Mesenchymal stem cell (in vitro differentiated cells and primary cell): ENCODE measurements at regions not wholly inside any gene's neighbourhood (a gene's known extent, or its start where the extent isn't known, plus 50 kb on each side); places are given as distances from the start of the nearest gene placed in this dataset.

Experiments
- DNase-seq: peaks from one replicate; pipeline ENCODE4 v3.0.0-alpha.2; 2013
- H2AFZ ChIP-seq: one replicate; pipeline ENCODE4 v1.6.1; 2013; ENCODE audit warnings: low read depth, mild to moderate bottlenecking, control low read depth, inconsistent platforms, low read length, moderate library complexity
- H2AK5ac ChIP-seq: 2 replicates; pipeline ENCODE4 v1.6.1; 2013; ENCODE audit warnings: low read length, moderate library complexity, mild to moderate bottlenecking, inconsistent platforms; ENCODE audit not compliant: severe bottlenecking
- H2BK120ac ChIP-seq: one replicate; pipeline ENCODE4 v1.6.1; 2013; ENCODE audit warnings: low read depth, mild to moderate bottlenecking, inconsistent platforms, low read length, moderate library complexity
- H2BK12ac ChIP-seq, 2 experiments: one replicate each; pipeline ENCODE4 v1.6.1; 2013; ENCODE audit warnings: inconsistent platforms in 2 of 2, low read length in 2 of 2, mild to moderate bottlenecking in 2 of 2, moderate library complexity in 2 of 2, control low read depth in 1 of 2
- H2BK15ac ChIP-seq: one replicate; pipeline ENCODE4 v1.6.1; 2013; ENCODE audit warnings: mild to moderate bottlenecking, low read depth, inconsistent platforms; ENCODE audit not compliant: poor library complexity, severe bottlenecking
- H2BK5ac ChIP-seq: 2 replicates; pipeline ENCODE4 v1.6.1; 2013; ENCODE audit warnings: low read depth, mild to moderate bottlenecking, low read length, control low read depth, inconsistent platforms; ENCODE audit not compliant: poor library complexity, severe bottlenecking
- H3K14ac ChIP-seq, 2 experiments: one replicate each; pipeline ENCODE4 v1.6.1; 2013; ENCODE audit warnings: inconsistent platforms in 2 of 2, low read length in 2 of 2, control low read depth in 1 of 2, mild to moderate bottlenecking in 1 of 2, moderate library complexity in 1 of 2
- H3K18ac ChIP-seq, 2 experiments: one replicate each; pipeline ENCODE4 v1.6.1; 2013; ENCODE audit warnings: inconsistent platforms in 2 of 2, low read length in 2 of 2, control low read depth in 1 of 2, low read depth in 1 of 2, mild to moderate bottlenecking in 1 of 2
- H3K23ac ChIP-seq, 2 experiments: one replicate each; pipeline ENCODE4 v1.6.1; 2013; ENCODE audit warnings: inconsistent platforms in 2 of 2, low read length in 2 of 2, mild to moderate bottlenecking in 2 of 2, moderate library complexity in 2 of 2, control low read depth in 1 of 2
- H3K27ac ChIP-seq: 2 replicates; pipeline ENCODE4 v1.5.1; 2013; ENCODE audit warnings: mild to moderate bottlenecking, moderate library complexity, low read length, control low read depth, inconsistent platforms; ENCODE audit not compliant: poor library complexity, severe bottlenecking
- H3K27me3 ChIP-seq, 2 experiments: 2 replicates each; pipeline versions ENCODE4 v1.6.1 to v1.7.0; 2013; ENCODE audit warnings: low read length in 2 of 2, mild to moderate bottlenecking in 2 of 2, moderate library complexity in 2 of 2, control low read depth in 1 of 2, inconsistent platforms in 1 of 2; ENCODE audit not compliant: control insufficient read depth in 1 of 2, insufficient read depth in 1 of 2
- H3K36me3 ChIP-seq, 2 experiments: 2 replicates each; pipeline versions ENCODE4 v1.6.1 to v1.7.0; 2013; ENCODE audit warnings: low read length in 2 of 2, control low read depth in 1 of 2, inconsistent platforms in 1 of 2, low read depth in 1 of 2, mild to moderate bottlenecking in 1 of 2; ENCODE audit not compliant: insufficient read depth in 2 of 2, control insufficient read depth in 1 of 2
- H3K4ac ChIP-seq, 2 experiments: one replicate each; pipeline ENCODE4 v1.6.1; 2013; ENCODE audit warnings: inconsistent platforms in 2 of 2, low read length in 2 of 2, mild to moderate bottlenecking in 2 of 2, moderate library complexity in 2 of 2, control low read depth in 1 of 2, low read depth in 1 of 2
- H3K4me1 ChIP-seq: 2 replicates; pipeline ENCODE4 v1.6.1; 2013; ENCODE audit warnings: low read depth, low read length, control low read depth; ENCODE audit not compliant: control insufficient read depth, insufficient read depth
- H3K4me2 ChIP-seq: 2 replicates; pipeline ENCODE4 v1.6.1; 2013; ENCODE audit warnings: low read length, mild to moderate bottlenecking, inconsistent platforms; ENCODE audit not compliant: poor library complexity, severe bottlenecking
- H3K4me3 ChIP-seq, 2 experiments: 2 replicates each; pipeline versions ENCODE4 v1.5.1 to v1.7.0; 2013; ENCODE audit warnings: low read length in 2 of 2, mild to moderate bottlenecking in 2 of 2, control low read depth in 1 of 2, low read depth in 1 of 2; ENCODE audit not compliant: insufficient read depth in 1 of 2
- H3K79me1 ChIP-seq: replicated peaks from 2 replicates; pipeline ENCODE4 v1.6.1; 2013; ENCODE audit warnings: mild to moderate bottlenecking, control low read depth, low read length, inconsistent platforms; ENCODE audit not compliant: poor library complexity, severe bottlenecking
- H3K9ac ChIP-seq: 2 replicates; pipeline ENCODE4 v1.7.0; 2013; ENCODE audit warnings: mild to moderate bottlenecking, low read length, moderate library complexity
- H3K9me3 ChIP-seq: 2 replicates; pipeline ENCODE4 v1.7.0; 2013; ENCODE audit warnings: mild to moderate bottlenecking, low read length; ENCODE audit not compliant: control insufficient read depth
- H4K8ac ChIP-seq: one replicate; pipeline ENCODE4 v1.6.1; 2013; ENCODE audit warnings: inconsistent platforms, mild to moderate bottlenecking, low read length, moderate library complexity
- H4K91ac ChIP-seq: one replicate; pipeline ENCODE4 v1.6.1; 2013; ENCODE audit warnings: mild to moderate bottlenecking, low read length, inconsistent platforms
- WGBS: methylation state at CpG from one replicate; pipeline ENCODE4 v1.1.7; 2013; ENCODE audit warnings: mixed read lengths; 5-methylcytosine and 5-hydroxymethylcytosine counted together

GRCh38 chr5:9922719-9923118 is 292.6 kb upstream of the TAS2R1 start:
- Histone ChIP-seq H3K36me3 (no peaks in the 10 kb centered on the region), H2AFZ (no peak overlapping the region), H2AK5ac (no peak overlapping the region), H2BK120ac (no peak overlapping the region), H2BK12ac (no peak overlapping the region), H3K79me1 (no peaks in the 10 kb centered on the region), H2BK15ac (no peak overlapping the region), H2BK5ac (no peak overlapping the region), H3K23ac (no peak overlapping the region), H3K27me3 (no peaks in the 10 kb centered on the region), H3K18ac (no peak overlapping the region), H3K14ac (no peak overlapping the region), H3K4me1 (peaks cover 9% of the 10 kb centered on the region), H3K4ac (no peak overlapping the region), H4K91ac (no peak overlapping the region), H3K9ac (no peak overlapping the region), H4K8ac (no peak overlapping the region), H3K27ac (no peak overlapping the region), H3K9me3 (peaks cover 16% of the 10 kb centered on the region), H3K4me2 (no peak overlapping the region), H3K4me3 (no peak overlapping the region)
- no peak for DNase-seq

GRCh38 chr5:9920697-9921096 is 290.5 kb upstream of the TAS2R1 start:
- H3K79me1 ChIP-seq = no peaks in the 10 kb centered on the region
- no peak overlapping the region for H2BK5ac ChIP-seq
- H3K4ac ChIP-seq = no peak overlapping the region
- H3K9me3 ChIP-seq = peaks cover 16% of the 10 kb centered on the region
- peaks cover 5% of the 10 kb centered on the region for H3K4me1 ChIP-seq
- no peak overlapping the region for H2BK12ac ChIP-seq
- H3K27me3 ChIP-seq = no peaks in the 10 kb centered on the region
- H3K4me2 ChIP-seq = no peak overlapping the region
- no peak overlapping the region for H2AFZ ChIP-seq
- H3K18ac ChIP-seq = no peak overlapping the region
- H3K27ac ChIP-seq = no peak overlapping the region
- no peak overlapping the region for H2AK5ac ChIP-seq
- no peak overlapping the region for H2BK15ac ChIP-seq
- no peak overlapping the region for H3K4me3 ChIP-seq
- no peak overlapping the region for H2BK120ac ChIP-seq
- no peak overlapping the region for H3K9ac ChIP-seq
- no peak overlapping the region for H3K23ac ChIP-seq
- no peak for DNase-seq
- H3K14ac ChIP-seq = no peak overlapping the region
- H4K91ac ChIP-seq = no peak overlapping the region
- 93% methylated on average over 8 of the region's 8 CpGs for WGBS
- no peaks in the 10 kb centered on the region for H3K36me3 ChIP-seq
- no peak overlapping the region for H4K8ac ChIP-seq

- Histone ChIP-seq H3K9me3 (peaks cover 16% of the 10 kb centered on the region), H2BK5ac (no peak overlapping the region), H3K79me1 (no peaks in the 10 kb centered on the region), H3K23ac (no peak overlapping the region), H2BK15ac (no peak overlapping the region), H3K27ac (no peak overlapping the region), H4K8ac (no peak overlapping the region), H2AK5ac (no peak overlapping the region), H2BK12ac (no peak overlapping the region), H2BK120ac (no peak overlapping the region), H3K9ac (no peak overlapping the region), H3K4me1 (peaks cover 1% of the 10 kb centered on the region), H4K91ac (no peak overlapping the region), H3K4ac (no peak overlapping the region), H3K4me3 (no peak overlapping the region), H3K4me2 (no peak overlapping the region), H3K27me3 (no peaks in the 10 kb centered on the region), H3K36me3 (no peaks in the 10 kb centered on the region), H2AFZ (no peak overlapping the region), H3K14ac (no peak overlapping the region), H3K18ac (no peak overlapping the region)
- no peak for DNase-seq
- 90% methylated on average over 11 of the region's 11 CpGs for WGBS
Observed at GRCh38 chr5:9919306-9920030, 289.3 kb upstream of the TAS2R1 start.

GRCh38 chr5:9905661-9906060 is 275.5 kb upstream of the TAS2R1 start:
- DNase-seq = no peak
- Histone ChIP-seq H4K8ac (no peak overlapping the region), H3K4me1 (peaks cover 5% of the 10 kb centered on the region), H3K4ac (no peak overlapping the region), H2BK120ac (no peak overlapping the region), H2BK12ac (no peak overlapping the region), H3K27ac (no peak overlapping the region), H3K23ac (no peak overlapping the region), H3K9ac (no peak overlapping the region), H4K91ac (no peak overlapping the region), H3K27me3 (peaks cover 0 to 17% of the 10 kb centered on the region in 2 experiments), H2BK15ac (no peak overlapping the region), H2AK5ac (no peak overlapping the region), H3K4me3 (no peak overlapping the region), H3K79me1 (no peaks in the 10 kb centered on the region), H3K4me2 (no peak overlapping the region), H3K14ac (no peak overlapping the region), H2AFZ (no peak overlapping the region), H3K9me3 (no peaks in the 10 kb centered on the region), H3K36me3 (no peaks in the 10 kb centered on the region), H2BK5ac (no peak overlapping the region), H3K18ac (no peak overlapping the region)
- WGBS = 58% methylated on average over 1 of the region's 1 CpG
